ENCODE measurements at regions not wholly inside any gene's neighbourhood (a gene's known extent, or its start where the extent isn't known, plus 50 kb on each side); places are given as distances from the start of the nearest gene placed in this dataset.

DNA sequence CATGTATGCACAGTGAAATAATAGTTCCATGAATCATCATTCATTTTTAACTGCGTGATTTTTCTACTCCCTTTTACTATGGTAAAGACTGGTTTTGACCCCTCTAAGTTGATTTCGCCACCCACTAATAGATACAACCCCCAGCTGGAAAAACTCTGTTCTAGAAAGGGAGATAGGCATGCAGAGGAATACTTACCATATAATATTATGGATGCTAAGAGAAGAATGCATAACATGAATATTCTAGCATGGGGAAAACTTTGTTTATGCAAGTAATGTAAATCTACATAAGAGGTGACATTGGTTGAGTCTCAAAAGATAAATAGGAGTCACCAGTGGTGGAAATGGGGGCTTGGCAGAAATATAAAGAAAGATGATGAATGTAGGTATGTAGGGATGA is 97.3 kb upstream of the MBL2 start:
- DNase-seq: no peak

- no peak for DNase-seq
Measured at GRCh38 chr10:52865213-52865612, 92.6 kb upstream of the MBL2 start.

GRCh38 chr10:52864201-52865106 is 91.9 kb upstream of the MBL2 start:
- no peak for DNase-seq

GRCh38 chr10:52858722-52859121 is 86.1 kb upstream of the MBL2 start:
- DNase-seq: no peak

DNA sequence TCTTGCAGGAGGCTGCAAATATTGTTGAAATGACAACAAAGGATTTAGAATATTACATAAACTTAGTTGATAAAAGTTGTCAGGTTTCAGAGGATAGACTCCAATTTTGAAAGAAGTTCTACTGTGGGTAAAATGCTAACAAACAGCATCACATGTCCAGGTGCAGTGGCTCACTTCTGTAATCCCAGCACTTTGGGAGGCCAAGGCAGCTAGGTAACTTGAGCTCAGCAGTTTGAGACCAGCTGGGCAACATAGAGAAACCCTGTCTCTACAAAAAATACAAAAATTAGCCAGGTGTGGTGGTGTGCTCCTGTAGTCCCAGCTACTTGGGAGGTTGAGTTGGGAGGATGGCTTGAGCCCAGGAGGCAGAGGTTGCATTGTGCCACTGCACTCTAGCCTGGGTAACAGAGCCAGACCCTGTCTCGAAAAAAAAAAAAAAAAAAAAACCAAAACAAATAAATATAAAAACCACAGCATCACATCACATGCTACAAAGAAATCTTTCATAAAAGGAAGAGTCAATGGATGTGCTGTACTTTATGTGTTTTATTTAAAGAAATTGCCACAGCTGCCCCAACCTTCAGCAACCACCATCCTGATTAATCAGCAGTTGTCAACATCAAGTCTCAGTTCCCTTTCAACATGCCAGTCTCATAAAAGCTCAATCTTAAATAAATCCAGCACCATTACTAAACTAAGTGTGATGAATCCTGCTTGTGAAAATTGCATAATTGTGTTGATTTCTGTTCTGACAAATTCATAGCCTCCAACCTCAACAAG is 83.2 kb upstream of the MBL2 start:
- DNase-seq: no peak

DNA sequence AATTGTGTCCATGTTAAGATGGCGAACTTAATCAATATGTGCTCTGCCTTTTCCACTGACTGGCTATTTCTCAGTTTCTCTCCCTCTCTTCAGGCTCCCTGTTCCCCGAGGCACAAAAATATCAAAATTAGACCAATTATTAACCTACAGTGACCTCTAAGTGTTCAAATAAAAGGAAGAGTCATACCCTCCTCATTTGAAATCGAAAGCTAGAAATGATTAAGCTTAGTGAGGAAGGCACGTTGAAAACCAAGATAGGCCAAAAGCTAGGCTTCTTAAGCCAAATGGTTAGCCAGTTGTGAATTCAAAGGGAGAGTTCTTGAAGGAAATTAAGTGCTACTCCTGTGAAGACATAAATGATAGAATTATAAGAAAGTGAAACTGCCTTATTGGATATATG is 81.1 kb upstream of the MBL2 start:
- DNase-seq: no peak

- no peak for DNase-seq
Measured at GRCh38 chr10:52836816-52837215, 64.2 kb upstream of the MBL2 start.
